OCI-LY1 (cell line): ENCODE measurements at regions not wholly inside any gene's neighbourhood (a gene's known extent, or its start where the extent isn't known, plus 50 kb on each side); places are given as distances from the start of the nearest gene placed in this dataset.

Experiments
- H2AFZ ChIP-seq: fragments of 200-600 bp; sonication (generic), shearing (Covaris generic); 2 replicates; pipeline ENCODE4 v1.6.0; 2014; ENCODE audit warnings: antibody characterized with exemption, mild to moderate bottlenecking, low read length
- H3F3A ChIP-seq: fragments of 200-600 bp; sonication (generic), shearing (Covaris generic); 2 replicates; pipeline ENCODE4 v1.6.0; 2014; ENCODE audit warnings: mild to moderate bottlenecking, antibody characterized with exemption, low read length, moderate library complexity; ENCODE audit not compliant: insufficient read depth
- H3K27ac ChIP-seq: fragments of 200-600 bp; sonication (generic); 2 replicates; pipeline ENCODE4 v1.5.1; 2014; ENCODE audit warnings: low read length, mixed run types, mild to moderate bottlenecking, low read depth; ENCODE audit not compliant: poor library complexity, severe bottlenecking
- H3K27me3 ChIP-seq: fragments of 200-600 bp; sonication (generic); 2 replicates; pipeline ENCODE4 v1.6.0; 2014; ENCODE audit warnings: antibody characterized with exemption, mild to moderate bottlenecking, low read length, moderate library complexity; ENCODE audit not compliant: insufficient read depth
- H3K36me3 ChIP-seq: fragments of 200-600 bp; sonication (generic); 2 replicates; pipeline ENCODE4 v1.6.1; 2014; ENCODE audit warnings: mild to moderate bottlenecking, antibody characterized with exemption, low read length, moderate library complexity, mixed read lengths; ENCODE audit not compliant: insufficient read depth
- H3K4me1 ChIP-seq: fragments of 200-600 bp; sonication (generic); 2 replicates; pipeline ENCODE4 v1.5.1; 2014; ENCODE audit warnings: mild to moderate bottlenecking, low read length, moderate library complexity; ENCODE audit not compliant: insufficient read depth, severe bottlenecking
- H3K4me2 ChIP-seq: fragments of 200-600 bp; sonication (generic), shearing (Covaris generic); 2 replicates; pipeline ENCODE4 v1.6.1; 2014; ENCODE audit warnings: low read length
- H3K4me3 ChIP-seq: fragments of 200-600 bp; sonication (generic); 2 replicates; pipeline ENCODE4 v1.5.1; 2014; ENCODE audit warnings: low read length, low read depth, mild to moderate bottlenecking, mixed read lengths; ENCODE audit not compliant: poor library complexity, severe bottlenecking
- H3K79me2 ChIP-seq: fragments of 200-600 bp; shearing (Covaris generic); 2 replicates; pipeline ENCODE4 v1.6.1; 2016; ENCODE audit warnings: mixed run types, low read length, mixed read lengths; ENCODE audit not compliant: insufficient read depth
- H3K9ac ChIP-seq: fragments of 200-600 bp; sonication (generic), shearing (Covaris generic); 2 replicates; pipeline ENCODE4 v1.6.1; 2014; ENCODE audit warnings: mild to moderate bottlenecking, low read length, mixed read lengths
- H3K9me2 ChIP-seq: fragments of 200-600 bp; sonication (generic), shearing (Covaris generic); 2 replicates; pipeline ENCODE4 v1.6.1; 2014; ENCODE audit warnings: low read depth, mild to moderate bottlenecking, low read length, mixed read lengths
- H3K9me3 ChIP-seq: fragments of 200-600 bp; shearing (Covaris generic); 2 replicates; pipeline ENCODE4 v1.6.1; 2014; ENCODE audit warnings: low read length, mixed read lengths
- H4K20me1 ChIP-seq: fragments of 200-600 bp; sonication (generic), shearing (Covaris generic); 2 replicates; pipeline ENCODE4 v1.6.0; 2016; ENCODE audit warnings: mild to moderate bottlenecking, low read length; ENCODE audit not compliant: insufficient read depth
- CTCF ChIP-seq: fragments of 200-600 bp; sonication (generic), shearing (Covaris generic); IDR thresholded peaks from 2 replicates; pipeline ENCODE4 v1.5.1; 2017; ENCODE audit warnings: mild to moderate bottlenecking, antibody characterized with exemption, low read length, moderate library complexity, mixed read lengths
- EZH2 ChIP-seq: fragments of 200-600 bp; sonication (generic), shearing (Covaris generic); IDR thresholded peaks from 2 replicates; pipeline ENCODE4 v1.8.0; 2017; ENCODE audit warnings: borderline replicate concordance, mixed run types, mild to moderate bottlenecking, antibody characterized with exemption, low read length, moderate library complexity, mixed read lengths

GRCh38 chr16:64440421-64440831 is 681.4 kb downstream of the CDH11 start:
- no peak overlapping the region for H2AFZ ChIP-seq
- H3K4me3 ChIP-seq: no peak overlapping the region
- no peak overlapping the region for H3K27ac ChIP-seq
- H3K9ac ChIP-seq: no peak overlapping the region
- no peak overlapping the region for H3K4me2 ChIP-seq
- no peaks in the 10 kb centered on the region for H3K9me2 ChIP-seq
- no peaks in the 10 kb centered on the region for H3K36me3 ChIP-seq
- no peaks in the 10 kb centered on the region for H3K79me2 ChIP-seq
- H3K9me3 ChIP-seq: no peaks in the 10 kb centered on the region
- no peaks in the 10 kb centered on the region for H4K20me1 ChIP-seq
- H3K4me1 ChIP-seq: peaks cover 7% of the 10 kb centered on the region
- no peaks in the 10 kb centered on the region for H3F3A ChIP-seq
- H3K27me3 ChIP-seq: no peaks in the 10 kb centered on the region
- TF ChIP-seq EZH2: no peak
- TF ChIP-seq CTCF: no peak

- H3F3A ChIP-seq: no peaks in the 10 kb centered on the region
- H3K36me3 ChIP-seq: no peaks in the 10 kb centered on the region
- H3K4me3 ChIP-seq: no peak overlapping the region
- H3K27ac ChIP-seq: no peak overlapping the region
- TF ChIP-seq EZH2: no peak
- TF ChIP-seq CTCF: no peak
- H4K20me1 ChIP-seq: no peaks in the 10 kb centered on the region
- H3K4me2 ChIP-seq: no peak overlapping the region
- H3K9ac ChIP-seq: no peak overlapping the region
- H3K9me2 ChIP-seq: no peaks in the 10 kb centered on the region
- H3K9me3 ChIP-seq: no peaks in the 10 kb centered on the region
- no peaks in the 10 kb centered on the region for H3K27me3 ChIP-seq
- no peak overlapping the region for H2AFZ ChIP-seq
- H3K4me1 ChIP-seq: peaks cover 3% of the 10 kb centered on the region
- no peaks in the 10 kb centered on the region for H3K79me2 ChIP-seq
Observed at GRCh38 chr16:64440005-64440404, 681.9 kb downstream of the CDH11 start.

- Histone ChIP-seq H3K36me3 (no peaks in the 10 kb centered on the region), H2AFZ (no peak overlapping the region), H4K20me1 (no peaks in the 10 kb centered on the region), H3K79me2 (no peaks in the 10 kb centered on the region), H3K9me2 (no peaks in the 10 kb centered on the region), H3K9ac (no peak overlapping the region), H3K4me3 (no peak overlapping the region), H3F3A (no peaks in the 10 kb centered on the region), H3K27me3 (no peaks in the 10 kb centered on the region), H3K4me2 (no peak overlapping the region), H3K27ac (no peak overlapping the region), H3K4me1 (no peaks in the 10 kb centered on the region), H3K9me3 (no peaks in the 10 kb centered on the region)
- TF ChIP-seq CTCF (no peak), EZH2 (no peak)
Observed at GRCh38 chr16:64437706-64438324, 684.0 kb downstream of the CDH11 start.
